LNCaP clone FGC (cell line): ENCODE measurements at regions not wholly inside any gene's neighbourhood (a gene's known extent, or its start where the extent isn't known, plus 50 kb on each side); places are given as distances from the start of the nearest gene placed in this dataset.

ENCODE experiments used
- DNase-seq: peaks from one replicate; pipeline ENCODE4 v3.0.0-alpha.2; 2011; ENCODE audit warnings: low read depth
- H3K4me3 ChIP-seq: 2 replicates; pipeline ENCODE4 v1.5.1; 2011; ENCODE audit warnings: mild to moderate bottlenecking, low read depth, low read length, control low read depth
- CTCF ChIP-seq: IDR thresholded peaks from 2 replicates; pipeline ENCODE4 v1.5.1; 2012; ENCODE audit warnings: mild to moderate bottlenecking; ENCODE audit not compliant: control insufficient read depth, insufficient read depth; ENCODE audit errors: extremely low read depth

- no peak for DNase-seq
- H3K4me3 ChIP-seq = no peak overlapping the region
- no peak for TF ChIP-seq CTCF
Observed at GRCh38 chr15:53288542-53288941, 470.9 kb downstream of the WDR72 start.

- H3K4me3 ChIP-seq = no peak overlapping the region
- no peak for TF ChIP-seq CTCF
- no peak for DNase-seq
Observed at GRCh38 chr15:53274630-53275029, 484.5 kb upstream of the ONECUT1 start.

GRCh38 chr15:53272116-53272515 is 482.0 kb upstream of the ONECUT1 start:
- no peak for DNase-seq
- no peak for TF ChIP-seq CTCF

GRCh38 chr15:53266176-53266575 is 476.0 kb upstream of the ONECUT1 start:
- no peak for TF ChIP-seq CTCF
- no peak overlapping the region for H3K4me3 ChIP-seq
- no peak for DNase-seq

More at GRCh38 chr15:53272116-53272515, 482.0 kb upstream of the ONECUT1 start:
- H3K4me3 ChIP-seq = no peak overlapping the region

GRCh38 chr15:53260647-53261046 is 470.5 kb upstream of the ONECUT1 start:
- H3K4me3 ChIP-seq = no peak overlapping the region
- no peak for TF ChIP-seq CTCF

GRCh38 chr15:53256457-53256856 is 466.3 kb upstream of the ONECUT1 start:
- DNase-seq = no peak
- H3K4me3 ChIP-seq = no peak overlapping the region
- TF ChIP-seq CTCF = no peak

More at GRCh38 chr15:53260647-53261046, 470.5 kb upstream of the ONECUT1 start:
- DNase-seq = no peak

GRCh38 chr15:53256043-53256442 is 465.9 kb upstream of the ONECUT1 start:
- no peak for TF ChIP-seq CTCF
- H3K4me3 ChIP-seq = no peak overlapping the region
- no peak for DNase-seq
